Activated naive CD8-positive, alpha-beta T cell (primary cell): ENCODE measurements at regions not wholly inside any gene's neighbourhood (a gene's known extent, or its start where the extent isn't known, plus 50 kb on each side); places are given as distances from the start of the nearest gene placed in this dataset.
"Not testable (repeated sequence)": the region's sequence is repeated elsewhere in the genome, so short reads cannot be mapped to it uniquely, and the experiment has no call there.

Experiments
- H3K27ac Mint-ChIP-seq: one replicate; pipeline ENCODE4 v1.8.0; 2021; ENCODE audit warnings: mixed read lengths
- H3K27me3 Mint-ChIP-seq: one replicate; pipeline ENCODE4 v1.8.0; 2021; ENCODE audit warnings: mixed read lengths
- H3K36me3 Mint-ChIP-seq: one replicate; pipeline ENCODE4 v1.8.0; 2021; ENCODE audit warnings: mixed read lengths
- H3K4me1 Mint-ChIP-seq: one replicate; pipeline ENCODE4 v1.8.0; 2021; ENCODE audit warnings: low read depth, mixed read lengths
- H3K4me3 Mint-ChIP-seq: one replicate; pipeline ENCODE4 v1.8.0; 2021; ENCODE audit warnings: mild to moderate bottlenecking, mixed read lengths
- H3K9me3 Mint-ChIP-seq: one replicate; pipeline ENCODE4 v1.8.0; 2021; ENCODE audit warnings: low read depth, mixed read lengths

- Mint-ChIP-seq H3K4me3 (no peak overlapping the region), H3K9me3 (no peaks in the 10 kb centered on the region), H3K27ac (no peak overlapping the region), H3K4me1 (no peaks in the 10 kb centered on the region), H3K36me3 (no peaks in the 10 kb centered on the region), H3K27me3 (peaks cover 2% of the 10 kb centered on the region)
Observed at GRCh38 chr1:30008998-30009657, 714.3 kb downstream of the MATN1 start.

- H3K9me3 Mint-ChIP-seq, result no peaks in the 10 kb centered on the region
- H3K36me3 Mint-ChIP-seq, result no peaks in the 10 kb centered on the region
- peaks cover 2% of the 10 kb centered on the region for H3K27me3 Mint-ChIP-seq
- no peak overlapping the region for H3K27ac Mint-ChIP-seq
- H3K4me3 Mint-ChIP-seq, result no peak overlapping the region
- H3K4me1 Mint-ChIP-seq, result no peaks in the 10 kb centered on the region
Observed at GRCh38 chr1:30008372-30008997, 714.9 kb downstream of the MATN1 start.

- H3K36me3 Mint-ChIP-seq, result no peaks in the 10 kb centered on the region
Observed at GRCh38 chr1:30005972-30006619, 717.3 kb downstream of the MATN1 start.

GRCh38 chr1:30001732-30002039, 721.7 kb downstream of the MATN1 start:
- no peaks in the 10 kb centered on the region for H3K36me3 Mint-ChIP-seq
- no peaks in the 10 kb centered on the region for H3K9me3 Mint-ChIP-seq

More at GRCh38 chr1:30005972-30006619, 717.3 kb downstream of the MATN1 start:
- H3K27me3 Mint-ChIP-seq, result no peaks in the 10 kb centered on the region
- H3K9me3 Mint-ChIP-seq, result no peaks in the 10 kb centered on the region
- H3K4me3 Mint-ChIP-seq, result no peak overlapping the region
- H3K4me1 Mint-ChIP-seq, result no peaks in the 10 kb centered on the region
- H3K27ac Mint-ChIP-seq, result no peak overlapping the region

GRCh38 chr1:30001011-30001731, 722.2 kb downstream of the MATN1 start:
- Mint-ChIP-seq H3K27ac (no peak overlapping the region), H3K9me3 (no peaks in the 10 kb centered on the region), H3K4me3 (no peak overlapping the region), H3K4me1 (no peaks in the 10 kb centered on the region), H3K36me3 (no peaks in the 10 kb centered on the region), H3K27me3 (no peaks in the 10 kb centered on the region)

More at GRCh38 chr1:30001732-30002039, 721.7 kb downstream of the MATN1 start:
- Mint-ChIP-seq H3K27ac (no peak overlapping the region), H3K4me1 (no peaks in the 10 kb centered on the region), H3K27me3 (no peaks in the 10 kb centered on the region), H3K4me3 (no peak overlapping the region)

- H3K4me3 Mint-ChIP-seq, result no peak overlapping the region
- no peaks in the 10 kb centered on the region for H3K36me3 Mint-ChIP-seq
- H3K4me1 Mint-ChIP-seq, result no peaks in the 10 kb centered on the region
- H3K27ac Mint-ChIP-seq, result no peak overlapping the region
- H3K27me3 Mint-ChIP-seq, result peaks cover 1% of the 10 kb centered on the region
- no peaks in the 10 kb centered on the region for H3K9me3 Mint-ChIP-seq
Observed at GRCh38 chr1:30000266-30000665, 723.1 kb downstream of the MATN1 start.

- H3K9me3 Mint-ChIP-seq, result peaks cover 3% of the 10 kb centered on the region
- H3K36me3 Mint-ChIP-seq, result no peaks in the 10 kb centered on the region
- no peak overlapping the region for H3K4me3 Mint-ChIP-seq
- peaks cover 4% of the 10 kb centered on the region for H3K27me3 Mint-ChIP-seq
- no peaks in the 10 kb centered on the region for H3K4me1 Mint-ChIP-seq
- H3K27ac Mint-ChIP-seq, result no peak overlapping the region
Observed at GRCh38 chr1:29999595-29999994, 723.8 kb downstream of the MATN1 start.

GRCh38 chr1:29998686-29999085, 724.7 kb downstream of the MATN1 start:
- Mint-ChIP-seq H3K27ac (no peak overlapping the region), H3K4me1 (no peaks in the 10 kb centered on the region), H3K27me3 (peaks cover 4% of the 10 kb centered on the region), H3K4me3 (no peak overlapping the region), H3K9me3 (peaks cover 3% of the 10 kb centered on the region), H3K36me3 (no peaks in the 10 kb centered on the region)

- H3K4me1 Mint-ChIP-seq, H3K36me3 Mint-ChIP-seq, H3K4me3 Mint-ChIP-seq, H3K27ac Mint-ChIP-seq, H3K27me3 Mint-ChIP-seq, H3K9me3 Mint-ChIP-seq: not testable (repeated sequence)
Observed at GRCh38 chr1:29997818-29998217, 725.6 kb downstream of the MATN1 start.

GRCh38 chr1:29993950-29994349, 729.4 kb downstream of the MATN1 start:
- H3K27ac Mint-ChIP-seq, result no peak overlapping the region
- H3K4me3 Mint-ChIP-seq, result no peak overlapping the region
- H3K27me3 Mint-ChIP-seq, result peaks cover 14% of the 10 kb centered on the region
- no peaks in the 10 kb centered on the region for H3K4me1 Mint-ChIP-seq
- H3K36me3 Mint-ChIP-seq, result peaks cover 4% of the 10 kb centered on the region
- peaks cover 15% of the 10 kb centered on the region for H3K9me3 Mint-ChIP-seq

GRCh38 chr1:29991815-29992214, 731.6 kb downstream of the MATN1 start:
- H3K9me3 Mint-ChIP-seq, result peaks cover 15% of the 10 kb centered on the region
- no peak overlapping the region for H3K27ac Mint-ChIP-seq
- peaks cover 4% of the 10 kb centered on the region for H3K36me3 Mint-ChIP-seq
- peaks cover 14% of the 10 kb centered on the region for H3K27me3 Mint-ChIP-seq
- H3K4me1 Mint-ChIP-seq, result no peaks in the 10 kb centered on the region
- no peak overlapping the region for H3K4me3 Mint-ChIP-seq

GRCh38 chr1:29991025-29991424, 732.4 kb downstream of the MATN1 start:
- no peaks in the 10 kb centered on the region for H3K4me1 Mint-ChIP-seq
- no peak overlapping the region for H3K4me3 Mint-ChIP-seq
- peaks cover 15% of the 10 kb centered on the region for H3K9me3 Mint-ChIP-seq
- peaks cover 4% of the 10 kb centered on the region for H3K36me3 Mint-ChIP-seq
- no peak overlapping the region for H3K27ac Mint-ChIP-seq
- H3K27me3 Mint-ChIP-seq, result peaks cover 17% of the 10 kb centered on the region

- Mint-ChIP-seq H3K4me1 (no peaks in the 10 kb centered on the region), H3K4me3 (no peak overlapping the region), H3K9me3 (peaks cover 15% of the 10 kb centered on the region), H3K27ac (no peak overlapping the region), H3K27me3 (peaks cover 16% of the 10 kb centered on the region), H3K36me3 (peaks cover 4% of the 10 kb centered on the region)
Observed at GRCh38 chr1:29990304-29990703, 733.1 kb downstream of the MATN1 start.

GRCh38 chr1:29986986-29987385, 736.4 kb downstream of the MATN1 start:
- H3K27me3 Mint-ChIP-seq, result peaks cover 24% of the 10 kb centered on the region
- no peak overlapping the region for H3K27ac Mint-ChIP-seq
- no peaks in the 10 kb centered on the region for H3K36me3 Mint-ChIP-seq
- H3K9me3 Mint-ChIP-seq, result no peaks in the 10 kb centered on the region
- no peak overlapping the region for H3K4me3 Mint-ChIP-seq
- no peaks in the 10 kb centered on the region for H3K4me1 Mint-ChIP-seq

- Mint-ChIP-seq H3K36me3 (no peaks in the 10 kb centered on the region), H3K9me3 (no peaks in the 10 kb centered on the region), H3K4me3 (no peak overlapping the region), H3K27me3 (peaks cover 23% of the 10 kb centered on the region), H3K27ac (no peak overlapping the region), H3K4me1 (no peaks in the 10 kb centered on the region)
Observed at GRCh38 chr1:29985606-29985945, 737.8 kb downstream of the MATN1 start.
